ENCODE measurements at regions not wholly inside any gene's neighbourhood (a gene's known extent, or its start where the extent isn't known, plus 50 kb on each side); places are given as distances from the start of the nearest gene placed in this dataset.

DNA sequence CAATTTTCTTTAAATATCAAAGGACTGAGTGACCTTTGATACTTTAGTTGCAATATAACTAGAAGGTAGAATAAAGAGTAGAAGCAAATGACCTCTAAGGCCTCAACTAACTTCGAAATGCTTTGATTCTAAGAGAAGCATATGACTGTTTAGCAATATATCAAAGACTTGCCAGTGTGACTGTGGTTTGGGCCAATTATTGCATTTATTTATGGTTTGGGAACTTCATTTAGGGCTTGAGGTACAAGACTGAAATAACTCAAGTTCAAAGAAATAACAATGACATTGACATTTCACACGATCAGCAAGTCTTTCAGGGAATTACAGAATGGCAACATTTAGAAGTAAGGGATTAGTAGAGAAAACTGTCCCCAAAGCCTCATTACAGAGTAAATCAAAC lies 709.7 kb upstream of the LRRC4C start:
- no peak for DNase-seq (ENCODE audit: low spot score)
- CTCF ChIA-PET (ENCODE audit: low intra/inter-chr PET ratio, low total read pairs), result no interaction called here
- no peak for TF ChIP-seq ZNF30 (CRISPR knock-in tag; IDR thresholded peaks at IDR 0.05)
- no peak for TF ChIP-seq HDAC1 (CRISPR knock-in tag; IDR thresholded peaks at IDR 0.05)
- no peak for TF ChIP-seq TCF12 (IDR thresholded peaks at IDR 0.05)
- TF ChIP-seq TCF12 (CRISPR knock-in tag; IDR thresholded peaks at IDR 0.05), result no peak
- no peak for TF ChIP-seq ATF7-NPFF (CRISPR knock-in tag; IDR thresholded peaks at IDR 0.05; ENCODE audit: low read depth)
- no peak for TF ChIP-seq E2F5 (CRISPR knock-in tag; conservative IDR thresholded peaks at IDR 0.05)
- no peak for TF ChIP-seq ZSCAN29 (CRISPR knock-in tag; conservative IDR thresholded peaks at IDR 0.05)
- TF ChIP-seq HOXA5 (CRISPR knock-in tag; IDR thresholded peaks at IDR 0.05), result no peak
- TF ChIP-seq ZNF251 (CRISPR knock-in tag; IDR thresholded peaks at IDR 0.05), result no peak
- no peak for TF ChIP-seq ZNF296 (CRISPR knock-in tag; conservative IDR thresholded peaks at IDR 0.05)
- TF ChIP-seq ZNF224 (CRISPR knock-in tag; IDR thresholded peaks at IDR 0.05), result no peak
- TF ChIP-seq KDM3A (CRISPR knock-in tag; IDR thresholded peaks at IDR 0.05; ENCODE audit: low read depth), result no peak
- TF ChIP-seq CREM (IDR thresholded peaks at IDR 0.05), result no peak
- no peak for TF ChIP-seq CREM (CRISPR knock-in tag; IDR thresholded peaks at IDR 0.05)
- no peak for TF ChIP-seq IRF9 (CRISPR knock-in tag; IDR thresholded peaks at IDR 0.05; ENCODE audit: borderline replicate concordance)
- TF ChIP-seq SALL2 (CRISPR knock-in tag; IDR thresholded peaks at IDR 0.05), result no peak
- TF ChIP-seq ISX (CRISPR knock-in tag; conservative IDR thresholded peaks at IDR 0.05), result no peak
- Histone ChIP-seq H3K9me3 (ENCODE audit: low read length) (peaks cover 74% of the 10 kb centered on the region), H3K9ac (ENCODE audit: insufficient read depth, low read depth, low read length) (no peak overlapping the region), H3K4me3 (replicated peaks in 1 of 3; ENCODE audit: insufficient read depth in 1 of 3, low read depth in 2 of 3, low read length in 3 of 3) (no peak overlapping the region), H3K4me2 (ENCODE audit: low read depth, low read length) (no peak overlapping the region), H3K36me3 (replicated peaks in 1 of 2; ENCODE audit: control insufficient read depth in 1 of 2, insufficient read depth in 2 of 2, low read length in 2 of 2) (no peaks in the 10 kb centered on the region), H2AFZ (ENCODE audit: low read length) (no peak overlapping the region), H3K27me3 (ENCODE audit: control insufficient read depth in 1 of 2, insufficient read depth in 2 of 2, low read length in 2 of 2) (no peaks in the 10 kb centered on the region; a peak in 1 of 5 replicates), H3K79me2 (ENCODE audit: insufficient read depth, low read length) (no peaks in the 10 kb centered on the region), H3K27ac (ENCODE audit: extremely low read length, insufficient read depth, low read length) (no peak overlapping the region), H4K20me1 (ENCODE audit: insufficient read depth, low read length) (no peaks in the 10 kb centered on the region), H3K4me1 (ENCODE audit: insufficient read depth, low read length) (no peaks in the 10 kb centered on the region)
- POLR2A ChIA-PET, result no interaction called here
- WGBS (ENCODE audit: low lambda C conversion rate), result 0% methylated on average over 2 of the region's 2 CpGs
- no peak for ATAC-seq
- in situ Hi-C loops (cut with HindIII; ENCODE audit: extremely low pct_ligation_motif_present, low pct_unique_long_range_greater_than_20kb) (no loop called here), intact Hi-C loops (cut with micrococcal nuclease; ENCODE audit: unreplicated experiment) (no loop called here)
- BruUV-seq (replicated peaks), result no TSS peak
- no peak for FAIRE-seq
